ENCODE measurements at regions not wholly inside any gene's neighbourhood (a gene's known extent, or its start where the extent isn't known, plus 50 kb on each side); places are given as distances from the start of the nearest gene placed in this dataset.

DNA sequence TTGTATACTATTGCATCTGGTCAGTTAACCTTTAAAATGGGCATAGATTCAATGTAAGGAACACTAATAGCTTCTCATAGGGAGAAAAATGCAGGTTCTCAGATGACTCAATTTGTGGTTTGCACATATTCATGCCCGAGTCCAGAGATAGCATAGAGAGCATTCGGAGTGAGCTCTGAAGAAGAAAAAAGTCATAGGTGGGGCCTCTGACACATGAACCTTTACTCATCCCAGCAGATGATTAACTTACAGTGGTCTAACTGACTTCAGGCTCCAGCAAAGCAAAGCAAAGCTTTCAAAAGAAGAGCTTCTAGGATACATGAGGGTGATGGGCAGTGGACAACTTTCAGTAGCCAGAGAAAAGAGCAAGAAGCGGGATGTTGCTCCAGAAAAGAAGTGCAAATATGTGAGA, 55.3 kb upstream of the BTN3A2 start:
- DNase-seq (ENCODE audit: low spot score): no peak
- H3K9me3 Mint-ChIP-seq (ENCODE audit: unreplicated experiment): no peaks in the 10 kb centered on the region

DNA sequence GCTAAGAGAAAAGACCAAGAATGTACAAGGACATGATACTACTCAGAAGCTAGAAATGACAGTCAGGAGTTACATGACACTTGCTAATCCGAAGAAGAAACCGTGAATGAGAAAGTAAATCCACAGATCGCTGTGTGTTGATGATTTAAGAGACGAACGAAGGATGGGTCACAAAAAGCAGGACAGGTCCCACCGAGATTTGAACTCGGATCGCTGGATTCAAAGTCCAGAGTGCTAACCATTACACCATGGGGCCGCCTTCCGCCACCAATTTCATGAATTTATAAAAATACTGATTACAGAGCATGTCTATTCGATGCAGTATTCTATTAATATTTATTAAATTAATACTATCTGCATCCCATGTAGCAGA, 54.0 kb upstream of the BTN3A2 start:
- no peak overlapping the region for H3K4me3 Mint-ChIP-seq (ENCODE audit: unreplicated experiment)
- TF ChIP-seq, protein P1, sequence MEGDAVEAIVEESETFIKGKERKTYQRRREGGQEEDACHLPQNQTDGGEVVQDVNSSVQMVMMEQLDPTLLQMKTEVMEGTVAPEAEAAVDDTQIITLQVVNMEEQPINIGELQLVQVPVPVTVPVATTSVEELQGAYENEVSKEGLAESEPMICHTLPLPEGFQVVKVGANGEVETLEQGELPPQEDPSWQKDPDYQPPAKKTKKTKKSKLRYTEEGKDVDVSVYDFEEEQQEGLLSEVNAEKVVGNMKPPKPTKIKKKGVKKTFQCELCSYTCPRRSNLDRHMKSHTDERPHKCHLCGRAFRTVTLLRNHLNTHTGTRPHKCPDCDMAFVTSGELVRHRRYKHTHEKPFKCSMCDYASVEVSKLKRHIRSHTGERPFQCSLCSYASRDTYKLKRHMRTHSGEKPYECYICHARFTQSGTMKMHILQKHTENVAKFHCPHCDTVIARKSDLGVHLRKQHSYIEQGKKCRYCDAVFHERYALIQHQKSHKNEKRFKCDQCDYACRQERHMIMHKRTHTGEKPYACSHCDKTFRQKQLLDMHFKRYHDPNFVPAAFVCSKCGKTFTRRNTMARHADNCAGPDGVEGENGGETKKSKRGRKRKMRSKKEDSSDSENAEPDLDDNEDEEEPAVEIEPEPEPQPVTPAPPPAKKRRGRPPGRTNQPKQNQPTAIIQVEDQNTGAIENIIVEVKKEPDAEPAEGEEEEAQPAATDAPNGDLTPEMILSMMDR (IDR thresholded peaks at IDR 0.05; ENCODE audit: unreplicated experiment): no peak

More for the DNA sequence above, 55.3 kb upstream of the BTN3A2 start:
- H3K27ac Mint-ChIP-seq (ENCODE audit: unreplicated experiment): no peak overlapping the region
- no peaks in the 10 kb centered on the region for H3K36me3 Mint-ChIP-seq (ENCODE audit: low read depth, unreplicated experiment)
- TF ChIP-seq, protein P1 (IDR thresholded peaks at IDR 0.05; ENCODE audit: unreplicated experiment): no peak
- H3K4me1 Mint-ChIP-seq (ENCODE audit: unreplicated experiment): peaks cover 20% of the 10 kb centered on the region
- H3K27me3 Mint-ChIP-seq (ENCODE audit: unreplicated experiment): peaks cover 15% of the 10 kb centered on the region
- H3K4me3 Mint-ChIP-seq (ENCODE audit: unreplicated experiment): no peak overlapping the region

DNA sequence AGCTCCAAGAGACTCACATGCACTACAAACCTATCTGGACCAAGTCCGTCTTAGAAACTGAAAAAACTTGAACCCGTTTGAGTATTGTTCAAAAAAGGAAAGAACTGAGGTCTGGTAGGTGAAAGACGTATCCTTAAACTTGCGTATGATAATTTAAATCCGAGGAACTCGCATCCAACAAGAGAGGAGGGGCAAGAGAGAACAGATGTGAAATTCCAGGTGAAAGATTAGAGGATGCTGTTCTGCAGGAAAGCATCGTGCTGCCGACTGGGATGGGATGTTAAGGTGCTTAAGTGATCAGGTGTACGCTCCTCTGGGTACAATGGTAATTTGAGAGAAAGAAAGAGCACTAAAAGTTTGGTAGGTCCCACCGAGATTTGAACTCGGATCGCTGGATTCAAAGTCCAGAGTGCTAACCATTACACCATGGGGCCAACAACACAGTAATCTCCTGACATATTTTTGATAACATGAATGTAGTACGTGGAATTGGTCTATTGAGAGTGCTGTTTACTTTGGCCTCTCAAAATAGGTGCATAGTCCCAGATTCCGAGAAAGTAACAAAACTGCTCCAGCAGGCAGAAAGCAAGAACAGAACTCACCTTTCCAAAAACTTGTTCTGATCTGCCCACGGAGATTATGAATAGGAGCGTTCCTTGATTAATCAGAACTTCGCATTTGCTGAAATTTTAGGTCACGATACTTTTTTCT, 53.5 kb upstream of the BTN3A2 start:
- no peaks in the 10 kb centered on the region for H3K9me3 Mint-ChIP-seq (ENCODE audit: unreplicated experiment)
- H3K36me3 Mint-ChIP-seq (ENCODE audit: low read depth, unreplicated experiment): no peaks in the 10 kb centered on the region
- peaks cover 12% of the 10 kb centered on the region for H3K27me3 Mint-ChIP-seq (ENCODE audit: unreplicated experiment)
- peaks cover 16% of the 10 kb centered on the region for H3K4me1 Mint-ChIP-seq (ENCODE audit: unreplicated experiment)
- H3K27ac Mint-ChIP-seq (ENCODE audit: unreplicated experiment): peak overlapping the region; percentile 95
- DNase-seq (ENCODE audit: low spot score): no peak
- H3K4me3 Mint-ChIP-seq (ENCODE audit: unreplicated experiment): peak overlapping the region; percentile 96
- TF ChIP-seq, protein P1 (IDR thresholded peaks at IDR 0.05; ENCODE audit: unreplicated experiment): no peak

More for the DNA sequence above, 54.0 kb upstream of the BTN3A2 start:
- Mint-ChIP-seq H3K27ac (ENCODE audit: unreplicated experiment) (no peak overlapping the region), H3K4me1 (ENCODE audit: unreplicated experiment) (peaks cover 16% of the 10 kb centered on the region), H3K9me3 (ENCODE audit: unreplicated experiment) (no peaks in the 10 kb centered on the region), H3K36me3 (ENCODE audit: low read depth, unreplicated experiment) (no peaks in the 10 kb centered on the region), H3K27me3 (ENCODE audit: unreplicated experiment) (peaks cover 12% of the 10 kb centered on the region)
- DNase-seq (ENCODE audit: low spot score): no peak

GRCh38 chr6:26312096-26312463, 52.9 kb upstream of the BTN3A2 start:
- no peak for DNase-seq (ENCODE audit: low spot score)
- H3K27ac Mint-ChIP-seq (ENCODE audit: unreplicated experiment): peak overlapping the region; percentile 95
- TF ChIP-seq, protein P1 (IDR thresholded peaks at IDR 0.05; ENCODE audit: unreplicated experiment): no peak
- H3K9me3 Mint-ChIP-seq (ENCODE audit: unreplicated experiment): no peaks in the 10 kb centered on the region
- peaks cover 16% of the 10 kb centered on the region for H3K4me1 Mint-ChIP-seq (ENCODE audit: unreplicated experiment)
- H3K27me3 Mint-ChIP-seq (ENCODE audit: unreplicated experiment): peaks cover 12% of the 10 kb centered on the region
- no peaks in the 10 kb centered on the region for H3K36me3 Mint-ChIP-seq (ENCODE audit: low read depth, unreplicated experiment)
- peak overlapping the region; percentile 96 for H3K4me3 Mint-ChIP-seq (ENCODE audit: unreplicated experiment)
